Activated naive CD8-positive, alpha-beta T cell treated with anti-CD3 and anti-CD28 coated beads, Interleukin-2, amount 50 U/mL, for 24 hours (primary cell): ENCODE measurements at regions not wholly inside any gene's neighbourhood (a gene's known extent, or its start where the extent isn't known, plus 50 kb on each side); places are given as distances from the start of the nearest gene placed in this dataset.

Source experiments
- ATAC-seq: fragments of 150-1000 bp; cut with Tn5 transposase; one replicate; pipeline ENCODE4 v1.10.0; 2021
- DNase-seq: peaks from one replicate; pipeline ENCODE4 v3.0.0; 2021
- H3K27ac Mint-ChIP-seq: one replicate; pipeline ENCODE4 v1.8.0; 2021; ENCODE audit warnings: mild to moderate bottlenecking, mixed read lengths
- H3K27me3 Mint-ChIP-seq: one replicate; pipeline ENCODE4 v1.8.0; 2021; ENCODE audit warnings: mixed read lengths
- H3K36me3 Mint-ChIP-seq: one replicate; pipeline ENCODE4 v1.8.0; 2021; ENCODE audit warnings: low read depth, mixed read lengths
- H3K4me1 Mint-ChIP-seq: one replicate; pipeline ENCODE4 v1.8.0; 2021; ENCODE audit warnings: mixed read lengths
- H3K4me3 Mint-ChIP-seq: one replicate; pipeline ENCODE4 v1.8.0; 2021; ENCODE audit warnings: mild to moderate bottlenecking, moderate library complexity, mixed read lengths
- H3K9me3 Mint-ChIP-seq: one replicate; pipeline ENCODE4 v1.8.0; 2021; ENCODE audit warnings: mixed read lengths

- no peaks in the 10 kb centered on the region for H3K9me3 Mint-ChIP-seq
- H3K4me3 Mint-ChIP-seq: no peak overlapping the region
- H3K36me3 Mint-ChIP-seq: no peaks in the 10 kb centered on the region
- H3K27me3 Mint-ChIP-seq: peaks cover 6% of the 10 kb centered on the region
- H3K4me1 Mint-ChIP-seq: no peaks in the 10 kb centered on the region
- ATAC-seq (no peak), DNase-seq (no peak)
- no peak overlapping the region for H3K27ac Mint-ChIP-seq
Observed at GRCh38 chr6:168232989-168233874, 86.3 kb downstream of the DACT2 start.

GRCh38 chr6:168232528-168232927 is 87.0 kb downstream of the DACT2 start:
- H3K27ac Mint-ChIP-seq: no peak overlapping the region
- ATAC-seq (no peak), DNase-seq (no peak)
- peaks cover 6% of the 10 kb centered on the region for H3K27me3 Mint-ChIP-seq
- H3K36me3 Mint-ChIP-seq: no peaks in the 10 kb centered on the region
- no peak overlapping the region for H3K4me3 Mint-ChIP-seq
- H3K9me3 Mint-ChIP-seq: no peaks in the 10 kb centered on the region
- H3K4me1 Mint-ChIP-seq: no peaks in the 10 kb centered on the region

DNA sequence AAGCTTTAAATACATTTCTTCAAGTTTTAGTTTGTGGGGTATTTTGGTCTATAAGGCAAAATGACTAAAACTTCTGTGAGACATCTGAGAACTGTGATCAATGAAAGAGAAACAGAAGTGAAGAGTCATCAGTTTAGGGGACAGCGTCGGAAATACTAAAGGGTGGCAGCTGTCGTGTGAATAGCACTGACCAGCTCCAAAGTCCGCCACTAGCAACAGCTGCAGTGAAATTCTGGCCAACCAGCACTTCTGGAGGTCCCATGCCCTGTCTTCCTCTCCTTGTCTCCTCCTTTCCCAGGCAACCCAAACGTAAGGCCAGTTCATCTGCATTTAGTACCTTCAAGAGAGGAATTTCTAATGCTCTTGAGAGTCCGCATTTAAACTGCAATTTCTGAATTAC is 87.5 kb downstream of the DACT2 start:
- Mint-ChIP-seq H3K9me3 (no peaks in the 10 kb centered on the region), H3K36me3 (no peaks in the 10 kb centered on the region), H3K27ac (no peak overlapping the region), H3K27me3 (peaks cover 6% of the 10 kb centered on the region), H3K4me3 (no peak overlapping the region), H3K4me1 (no peaks in the 10 kb centered on the region)
- DNase-seq (no peak), ATAC-seq (no peak)

- DNase-seq (no peak), ATAC-seq (no peak)
- H3K4me1 Mint-ChIP-seq: no peaks in the 10 kb centered on the region
- no peak overlapping the region for H3K27ac Mint-ChIP-seq
- H3K27me3 Mint-ChIP-seq: peaks cover 6% of the 10 kb centered on the region
- no peak overlapping the region for H3K4me3 Mint-ChIP-seq
- no peaks in the 10 kb centered on the region for H3K9me3 Mint-ChIP-seq
- no peaks in the 10 kb centered on the region for H3K36me3 Mint-ChIP-seq
Observed at GRCh38 chr6:168231393-168231957, 88.1 kb downstream of the DACT2 start.

DNA sequence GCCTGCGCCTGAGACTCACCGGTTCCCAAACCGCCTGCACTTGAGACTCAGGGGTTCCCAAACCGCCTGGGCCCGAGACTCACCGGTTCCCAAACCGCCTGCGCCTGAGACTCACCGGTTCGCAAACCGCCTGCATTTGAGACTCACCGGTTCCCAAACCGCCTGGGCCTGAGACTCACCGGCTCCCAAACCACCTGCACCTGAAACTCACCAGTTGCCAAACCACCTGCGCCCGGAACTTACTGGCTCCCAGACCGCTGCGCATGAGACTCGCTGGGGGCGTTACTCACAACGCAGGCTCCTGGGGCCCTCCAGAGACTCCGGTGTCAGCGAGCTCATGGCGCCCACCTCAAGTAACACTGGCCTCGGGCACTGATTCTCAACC is 90.2 kb downstream of the DACT2 start:
- Mint-ChIP-seq H3K36me3 (no peaks in the 10 kb centered on the region), H3K9me3 (no peaks in the 10 kb centered on the region), H3K4me3 (no peak overlapping the region), H3K27ac (no peak overlapping the region), H3K27me3 (peaks cover 6% of the 10 kb centered on the region), H3K4me1 (no peaks in the 10 kb centered on the region)
- DNase-seq: no peak
- no peak for ATAC-seq

- ATAC-seq (no peak), DNase-seq (no peak)
- Mint-ChIP-seq H3K4me3 (no peak overlapping the region), H3K9me3 (no peaks in the 10 kb centered on the region), H3K4me1 (no peaks in the 10 kb centered on the region), H3K36me3 (no peaks in the 10 kb centered on the region), H3K27ac (no peak overlapping the region), H3K27me3 (peaks cover 6% of the 10 kb centered on the region)
Observed at GRCh38 chr6:168228676-168229367, 90.8 kb downstream of the DACT2 start.

GRCh38 chr6:168227840-168228239 is 91.7 kb downstream of the DACT2 start:
- DNase-seq (no peak), ATAC-seq (no peak)
- Mint-ChIP-seq H3K36me3 (no peaks in the 10 kb centered on the region), H3K4me1 (no peaks in the 10 kb centered on the region), H3K9me3 (no peaks in the 10 kb centered on the region), H3K4me3 (no peak overlapping the region), H3K27ac (no peak overlapping the region), H3K27me3 (peaks cover 7% of the 10 kb centered on the region)

- no peak for DNase-seq
- H3K27me3 Mint-ChIP-seq: peaks cover 8% of the 10 kb centered on the region
- H3K36me3 Mint-ChIP-seq: no peaks in the 10 kb centered on the region
- no peaks in the 10 kb centered on the region for H3K9me3 Mint-ChIP-seq
- H3K4me3 Mint-ChIP-seq: no peak overlapping the region
- ATAC-seq: no peak
- no peak overlapping the region for H3K27ac Mint-ChIP-seq
- no peaks in the 10 kb centered on the region for H3K4me1 Mint-ChIP-seq
Observed at GRCh38 chr6:168226902-168227318, 92.7 kb downstream of the DACT2 start.

GRCh38 chr6:168226061-168226752 is 93.4 kb downstream of the DACT2 start:
- no peak for DNase-seq
- H3K36me3 Mint-ChIP-seq: no peaks in the 10 kb centered on the region
- no peak overlapping the region for H3K4me3 Mint-ChIP-seq
- no peak for ATAC-seq
- H3K9me3 Mint-ChIP-seq: no peaks in the 10 kb centered on the region
- H3K27ac Mint-ChIP-seq: no peak overlapping the region
- peaks cover 8% of the 10 kb centered on the region for H3K27me3 Mint-ChIP-seq
- H3K4me1 Mint-ChIP-seq: no peaks in the 10 kb centered on the region

DNA sequence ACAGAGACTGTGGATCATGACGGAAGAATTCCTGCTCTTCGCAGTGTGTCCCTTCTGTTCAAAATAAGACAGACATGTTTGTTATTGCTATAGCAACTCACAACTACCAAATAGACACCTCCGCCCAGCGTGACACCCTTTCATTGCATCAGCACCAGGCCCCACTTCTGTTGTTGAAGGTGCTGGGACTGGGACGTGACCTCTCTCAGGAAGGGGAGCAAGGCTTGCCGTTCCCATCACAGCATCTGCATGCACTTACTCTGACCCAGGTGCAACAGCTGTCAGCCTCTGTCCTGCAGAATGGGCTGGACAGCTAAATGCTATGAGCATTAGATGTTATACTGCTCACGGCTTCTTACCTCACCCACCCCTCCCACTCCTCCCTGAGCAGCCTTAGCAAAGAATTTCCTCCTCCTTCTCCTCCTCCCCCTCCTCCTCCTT is 94.1 kb downstream of the DACT2 start:
- Mint-ChIP-seq H3K36me3 (no peaks in the 10 kb centered on the region), H3K27ac (no peak overlapping the region), H3K4me1 (no peaks in the 10 kb centered on the region), H3K9me3 (no peaks in the 10 kb centered on the region), H3K4me3 (no peak overlapping the region), H3K27me3 (peaks cover 4% of the 10 kb centered on the region)
- ATAC-seq (no peak), DNase-seq (no peak)

- Mint-ChIP-seq H3K9me3 (no peaks in the 10 kb centered on the region), H3K4me1 (no peaks in the 10 kb centered on the region), H3K36me3 (no peaks in the 10 kb centered on the region), H3K27me3 (peaks cover 2% of the 10 kb centered on the region), H3K4me3 (no peak overlapping the region), H3K27ac (no peak overlapping the region)
- no peak for DNase-seq
- ATAC-seq: no peak
Observed at GRCh38 chr6:168223755-168224154, 95.8 kb downstream of the DACT2 start.

GRCh38 chr6:168223150-168223549 is 96.4 kb downstream of the DACT2 start:
- H3K4me3 Mint-ChIP-seq: no peak overlapping the region
- no peaks in the 10 kb centered on the region for H3K9me3 Mint-ChIP-seq
- H3K36me3 Mint-ChIP-seq: no peaks in the 10 kb centered on the region

GRCh38 chr6:168222115-168223043 is 97.2 kb downstream of the DACT2 start:
- DNase-seq (no peak), ATAC-seq (no peak)
- H3K27me3 Mint-ChIP-seq: peaks cover 2% of the 10 kb centered on the region
- H3K27ac Mint-ChIP-seq: no peak overlapping the region
- no peak overlapping the region for H3K4me3 Mint-ChIP-seq
- H3K4me1 Mint-ChIP-seq: no peaks in the 10 kb centered on the region
- no peaks in the 10 kb centered on the region for H3K9me3 Mint-ChIP-seq
- H3K36me3 Mint-ChIP-seq: no peaks in the 10 kb centered on the region

More at GRCh38 chr6:168223150-168223549, 96.4 kb downstream of the DACT2 start:
- DNase-seq (no peak), ATAC-seq (no peak)
- Mint-ChIP-seq H3K27me3 (peaks cover 2% of the 10 kb centered on the region), H3K27ac (no peak overlapping the region), H3K4me1 (no peaks in the 10 kb centered on the region)
